CD14-positive monocyte (primary cell): ENCODE measurements at regions not wholly inside any gene's neighbourhood (a gene's known extent, or its start where the extent isn't known, plus 50 kb on each side); places are given as distances from the start of the nearest gene placed in this dataset.

Experiments used
- DNase-seq, 3 donors: peaks; one replicate each; pipeline ENCODE4 v3.0.0-alpha.2; 2011 to 2022
- H2AFZ ChIP-seq: 2 replicates; pipeline ENCODE4 v1.6.0; 2012; ENCODE audit warnings: mild to moderate bottlenecking, low read depth, low read length, inconsistent platforms; ENCODE audit not compliant: insufficient read depth, poor library complexity, severe bottlenecking
- H3K27ac ChIP-seq, 2 donors: 1 replicate in 1 of 2; 2 replicates in 1 of 2; pipeline ENCODE4 v1.5.1; 2012 to 2013; ENCODE audit warnings: low read length in 2 of 2, control low read depth in 1 of 2, inconsistent platforms in 1 of 2, low read depth in 1 of 2, mild to moderate bottlenecking in 1 of 2
- H3K27me3 ChIP-seq, 2 donors: one replicate each; pipeline versions ENCODE4 v1.6.0 to v1.6.1; 2011 to 2013; ENCODE audit warnings: low read length in 2 of 2; ENCODE audit not compliant: control insufficient read depth in 2 of 2, insufficient read depth in 2 of 2
- H3K36me3 ChIP-seq, 2 donors: replicated peaks in 1 of 2; 1 replicate in 1 of 2; 2 replicates in 1 of 2; pipeline versions ENCODE4 v1.5.1 to v1.6.1; 2012 to 2013; ENCODE audit warnings: low read length in 2 of 2, control low read depth in 1 of 2, inconsistent platforms in 1 of 2, mild to moderate bottlenecking in 1 of 2; ENCODE audit not compliant: insufficient read depth in 2 of 2, control insufficient read depth in 1 of 2
- H3K4me1 ChIP-seq, 2 donors: 1 replicate in 1 of 2; 2 replicates in 1 of 2; pipeline versions ENCODE4 v1.5.1 to v1.6.1; 2012 to 2013; ENCODE audit warnings: low read length in 2 of 2, control low read depth in 1 of 2, inconsistent platforms in 1 of 2, mild to moderate bottlenecking in 1 of 2, moderate library complexity in 1 of 2; ENCODE audit not compliant: insufficient read depth in 2 of 2, control insufficient read depth in 1 of 2
- H3K4me2 ChIP-seq: replicated peaks from 2 replicates; pipeline ENCODE3; 2012; ENCODE audit warnings: low read length, moderate library complexity, mild to moderate bottlenecking; ENCODE audit not compliant: poor library complexity, severe bottlenecking; ENCODE audit errors: extremely low read depth
- H3K4me3 ChIP-seq, 3 experiments: fragments of 200-600 bp in 1 of 3; sonication (generic) in 1 of 3; replicated peaks in 1 of 3; 1 replicate in 2 of 3; 2 replicates in 1 of 3; pipeline ENCODE4 v1.5.1; 2011 to 2013; ENCODE audit warnings: low read length in 3 of 3, mild to moderate bottlenecking in 3 of 3, control low read depth in 2 of 3, low read depth in 2 of 3, inconsistent platforms in 1 of 3, moderate library complexity in 1 of 3
- H3K79me2 ChIP-seq: 2 replicates; pipeline ENCODE4 v1.6.0; 2012; ENCODE audit warnings: mild to moderate bottlenecking, control low read depth, inconsistent platforms, low read length, moderate library complexity; ENCODE audit not compliant: insufficient read depth
- H3K9ac ChIP-seq: 2 replicates; pipeline ENCODE4 v1.6.0; 2017; ENCODE audit warnings: low read length, mild to moderate bottlenecking; ENCODE audit not compliant: insufficient read depth, poor library complexity, severe bottlenecking
- H3K9me3 ChIP-seq, 2 donors: replicated peaks in 1 of 2; 1 replicate in 1 of 2; 2 replicates in 1 of 2; pipeline versions ENCODE4 v1.5.1 to v1.6.1; 2012 to 2013; ENCODE audit warnings: low read length in 2 of 2, control low read depth in 1 of 2; ENCODE audit not compliant: control insufficient read depth in 1 of 2, insufficient read depth in 1 of 2
- H4K20me1 ChIP-seq: 2 replicates; pipeline ENCODE4 v1.6.0; 2012; ENCODE audit warnings: mild to moderate bottlenecking, low read length, control low read depth, moderate library complexity; ENCODE audit not compliant: insufficient read depth
- H3K27ac Mint-ChIP-seq, 7 donors: one replicate each; pipeline ENCODE4 v1.8.0; 2020; ENCODE audit warnings: mild to moderate bottlenecking in 7 of 7, mixed read lengths in 7 of 7, moderate library complexity in 6 of 7, inconsistent platforms in 2 of 7
- H3K27me3 Mint-ChIP-seq, 3 donors: one replicate each; pipeline ENCODE4 v1.8.0; 2021 to 2022; ENCODE audit warnings: low read depth in 3 of 3, mild to moderate bottlenecking in 3 of 3, mixed read lengths in 3 of 3, moderate library complexity in 3 of 3, inconsistent platforms in 1 of 3
- H3K36me3 Mint-ChIP-seq, 2 donors: one replicate each; pipeline ENCODE4 v1.8.0; 2020; ENCODE audit warnings: mixed read lengths in 2 of 2, inconsistent platforms in 1 of 2, mild to moderate bottlenecking in 1 of 2
- H3K4me1 Mint-ChIP-seq: one replicate; pipeline ENCODE4 v1.8.0; 2020; ENCODE audit warnings: mild to moderate bottlenecking, mixed read lengths
- H3K4me3 Mint-ChIP-seq, 2 donors: one replicate each; pipeline ENCODE4 v1.8.0; 2020; ENCODE audit warnings: mild to moderate bottlenecking in 2 of 2, mixed read lengths in 2 of 2, moderate library complexity in 1 of 2
- H3K9me3 Mint-ChIP-seq, 7 donors: one replicate each; pipeline ENCODE4 v1.8.0; 2020 to 2022; ENCODE audit warnings: mixed read lengths in 7 of 7, mild to moderate bottlenecking in 6 of 7, moderate library complexity in 6 of 7, inconsistent platforms in 2 of 7
- WGBS: methylation state at CpG from one replicate; pipeline ENCODE4 v1.1.5; 2013; ENCODE audit warnings: missing lambda C conversion rate; ENCODE audit not compliant: insufficient coverage; 5-methylcytosine and 5-hydroxymethylcytosine counted together
- intact Hi-C, 2 donors: fragments of 100-400 bp; cut with micrococcal nuclease; formaldehyde crosslinking; loops; one replicate each; pipeline versions ENCODE4 v1.15.0 to v1.15.1; 2023
- TF ChIP-seq, protein P1 (sequence below): fragments of 200-600 bp; IDR thresholded peaks from one replicate; pipeline ENCODE4 v1.8.0; 2022; ENCODE audit warnings: antibody characterized with exemption, mild to moderate bottlenecking

DNA sequence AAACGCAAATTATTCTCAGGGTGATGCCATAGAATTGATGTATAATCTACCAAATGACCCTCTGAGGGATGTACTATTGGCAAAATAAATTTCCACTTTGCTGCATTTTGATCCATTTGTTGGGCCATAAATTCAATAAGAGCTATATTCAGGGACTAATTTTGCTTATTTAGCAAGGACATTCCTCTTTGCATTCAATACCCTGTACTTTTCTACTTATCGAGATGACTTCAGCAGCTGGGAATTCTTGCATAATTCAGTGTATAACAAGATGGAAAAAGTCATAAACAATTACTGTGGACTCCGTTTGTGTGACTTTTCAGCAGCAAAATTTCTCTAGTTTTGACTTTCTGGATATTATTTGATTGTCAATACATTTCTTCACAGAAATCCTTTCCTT is 744.7 kb upstream of the CCDC179 start:
- intact Hi-C loops: no loop called here
- H3K27me3 ChIP-seq: no peaks in the 10 kb centered on the region
- Mint-ChIP-seq H3K27me3 (no peaks in the 10 kb centered on the region), H3K9me3 (peaks cover 0 to 3% (median 0%) of the 10 kb centered on the region in 7 donors), H3K27ac (no peak overlapping the region), H3K36me3 (no peaks in the 10 kb centered on the region), H3K4me3 (no peak overlapping the region), H3K4me1 (no peaks in the 10 kb centered on the region)
- no peaks in the 10 kb centered on the region for H4K20me1 ChIP-seq
- H3K4me2 ChIP-seq: no peak overlapping the region
- H3K9ac ChIP-seq: no peak overlapping the region
- no peaks in the 10 kb centered on the region for H3K36me3 ChIP-seq
- H2AFZ ChIP-seq: no peak overlapping the region
- no peak overlapping the region for H3K27ac ChIP-seq
- no peak overlapping the region for H3K4me3 ChIP-seq
- H3K79me2 ChIP-seq: no peaks in the 10 kb centered on the region
- H3K9me3 ChIP-seq: no peaks in the 10 kb centered on the region
- TF ChIP-seq, protein P1, sequence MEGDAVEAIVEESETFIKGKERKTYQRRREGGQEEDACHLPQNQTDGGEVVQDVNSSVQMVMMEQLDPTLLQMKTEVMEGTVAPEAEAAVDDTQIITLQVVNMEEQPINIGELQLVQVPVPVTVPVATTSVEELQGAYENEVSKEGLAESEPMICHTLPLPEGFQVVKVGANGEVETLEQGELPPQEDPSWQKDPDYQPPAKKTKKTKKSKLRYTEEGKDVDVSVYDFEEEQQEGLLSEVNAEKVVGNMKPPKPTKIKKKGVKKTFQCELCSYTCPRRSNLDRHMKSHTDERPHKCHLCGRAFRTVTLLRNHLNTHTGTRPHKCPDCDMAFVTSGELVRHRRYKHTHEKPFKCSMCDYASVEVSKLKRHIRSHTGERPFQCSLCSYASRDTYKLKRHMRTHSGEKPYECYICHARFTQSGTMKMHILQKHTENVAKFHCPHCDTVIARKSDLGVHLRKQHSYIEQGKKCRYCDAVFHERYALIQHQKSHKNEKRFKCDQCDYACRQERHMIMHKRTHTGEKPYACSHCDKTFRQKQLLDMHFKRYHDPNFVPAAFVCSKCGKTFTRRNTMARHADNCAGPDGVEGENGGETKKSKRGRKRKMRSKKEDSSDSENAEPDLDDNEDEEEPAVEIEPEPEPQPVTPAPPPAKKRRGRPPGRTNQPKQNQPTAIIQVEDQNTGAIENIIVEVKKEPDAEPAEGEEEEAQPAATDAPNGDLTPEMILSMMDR: no peak
- no peak for DNase-seq
- H3K4me1 ChIP-seq: no peaks in the 10 kb centered on the region
- WGBS: no CpG with 5 or more reads among the region's 3 CpGs

DNA sequence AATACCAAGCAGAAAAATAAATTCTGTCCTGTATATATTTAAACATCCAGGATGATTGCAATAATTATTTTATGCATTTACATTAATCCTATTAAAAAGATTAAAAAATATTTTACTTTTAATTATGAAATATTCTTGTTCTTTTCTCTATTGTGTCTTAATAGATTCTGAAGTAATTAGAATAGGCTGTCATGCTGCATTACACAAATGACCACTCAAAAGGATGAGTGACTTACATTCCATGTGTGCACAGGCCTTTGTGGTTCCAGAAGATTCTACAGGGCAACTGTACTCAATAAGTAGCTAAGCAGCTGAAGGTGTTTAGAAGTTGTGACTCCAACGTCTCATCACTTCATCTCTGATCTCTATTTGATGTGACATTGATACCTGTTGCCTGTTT is 745.9 kb upstream of the CCDC179 start:
- no CpG with 5 or more reads among the region's 1 CpG for WGBS
- no peaks in the 10 kb centered on the region for H3K27me3 Mint-ChIP-seq
- H3K4me3 Mint-ChIP-seq: no peak overlapping the region
- H3K27ac Mint-ChIP-seq: no peak overlapping the region
- no peak overlapping the region for H3K27ac ChIP-seq
- H3K36me3 ChIP-seq: no peaks in the 10 kb centered on the region
- no peak overlapping the region for H3K4me3 ChIP-seq
- no peak overlapping the region for H2AFZ ChIP-seq
- H3K27me3 ChIP-seq: no peaks in the 10 kb centered on the region
- H3K4me1 Mint-ChIP-seq: no peaks in the 10 kb centered on the region
- no peaks in the 10 kb centered on the region for H3K79me2 ChIP-seq
- H4K20me1 ChIP-seq: no peaks in the 10 kb centered on the region
- no peaks in the 10 kb centered on the region for H3K9me3 ChIP-seq
- H3K9ac ChIP-seq: no peak overlapping the region
- no peak for DNase-seq
- intact Hi-C loops: no loop called here
- H3K4me1 ChIP-seq: no peaks in the 10 kb centered on the region
- H3K4me2 ChIP-seq: no peak overlapping the region
- H3K36me3 Mint-ChIP-seq: no peaks in the 10 kb centered on the region
- TF ChIP-seq, protein P1: no peak
- H3K9me3 Mint-ChIP-seq: peaks cover 0 to 3% (median 0%) of the 10 kb centered on the region in 7 donors
